EL (cell line): ENCODE measurements at regions not wholly inside any gene's neighbourhood (a gene's known extent, or its start where the extent isn't known, plus 50 kb on each side); places are given as distances from the start of the nearest gene placed in this dataset.

Experiments
- DNase-seq: peaks from one replicate; pipeline ENCODE4 v3.0.0-alpha.2; 2016

GRCh38 chr2:8624855-8625398, 56.9 kb upstream of the ID2 start:
- DNase-seq, result no peak

GRCh38 chr2:8625399-8626300, 56.2 kb upstream of the ID2 start:
- no peak for DNase-seq

GRCh38 chr2:8626572-8626971, 55.3 kb upstream of the ID2 start:
- DNase-seq, result no peak

GRCh38 chr2:8627019-8627691, 54.7 kb upstream of the ID2 start:
- no peak for DNase-seq

- DNase-seq, result no peak
Measured at GRCh38 chr2:8627692-8628085, 54.2 kb upstream of the ID2 start.

- no peak for DNase-seq
Measured at GRCh38 chr2:8628179-8628865, 53.5 kb upstream of the ID2 start.

GRCh38 chr2:8628866-8629209, 53.0 kb upstream of the ID2 start:
- DNase-seq, result no peak

- no peak for DNase-seq
Measured at GRCh38 chr2:8629402-8629801, 52.5 kb upstream of the ID2 start.

- no peak for DNase-seq
Measured at GRCh38 chr2:8630676-8631464, 51.0 kb upstream of the ID2 start.

- no peak for DNase-seq
Measured at GRCh38 chr2:8631465-8632005, 50.3 kb upstream of the ID2 start.
